ENCODE measurements at regions not wholly inside any gene's neighbourhood (a gene's known extent, or its start where the extent isn't known, plus 50 kb on each side); places are given as distances from the start of the nearest gene placed in this dataset.
"Not testable (repeated sequence)": the region's sequence is repeated elsewhere in the genome, so short reads cannot be mapped to it uniquely, and the experiment has no call there.

DNA sequence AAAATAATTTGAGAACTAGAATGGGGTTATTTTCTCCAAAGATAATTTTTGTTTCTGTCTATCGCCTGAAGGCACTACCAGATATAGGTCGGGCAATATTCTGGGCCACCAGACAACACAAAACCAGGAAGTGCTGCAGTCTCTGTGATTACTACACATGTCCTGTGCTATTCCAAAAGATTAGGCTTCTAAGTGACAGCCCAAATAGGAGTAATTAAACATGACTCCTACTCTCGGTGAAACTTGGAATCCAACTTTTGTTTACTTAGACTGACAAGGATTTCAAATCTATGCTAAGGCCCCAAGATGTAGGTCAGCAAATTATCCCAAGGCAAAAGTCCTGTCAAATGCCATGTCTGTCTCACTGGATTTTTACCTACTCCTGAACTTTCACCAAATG, 157.6 kb upstream of the LRFN5 start:
- Histone ChIP-seq H3K4me1 (ENCODE audit: low read depth) (no peaks in the 10 kb centered on the region), H3K9me3 (peaks cover 8% of the 10 kb centered on the region), H3K4me3 (no peak overlapping the region), H3K36me3 (ENCODE audit: low read depth) (no peaks in the 10 kb centered on the region)
- TF ChIP-seq, protein P1, sequence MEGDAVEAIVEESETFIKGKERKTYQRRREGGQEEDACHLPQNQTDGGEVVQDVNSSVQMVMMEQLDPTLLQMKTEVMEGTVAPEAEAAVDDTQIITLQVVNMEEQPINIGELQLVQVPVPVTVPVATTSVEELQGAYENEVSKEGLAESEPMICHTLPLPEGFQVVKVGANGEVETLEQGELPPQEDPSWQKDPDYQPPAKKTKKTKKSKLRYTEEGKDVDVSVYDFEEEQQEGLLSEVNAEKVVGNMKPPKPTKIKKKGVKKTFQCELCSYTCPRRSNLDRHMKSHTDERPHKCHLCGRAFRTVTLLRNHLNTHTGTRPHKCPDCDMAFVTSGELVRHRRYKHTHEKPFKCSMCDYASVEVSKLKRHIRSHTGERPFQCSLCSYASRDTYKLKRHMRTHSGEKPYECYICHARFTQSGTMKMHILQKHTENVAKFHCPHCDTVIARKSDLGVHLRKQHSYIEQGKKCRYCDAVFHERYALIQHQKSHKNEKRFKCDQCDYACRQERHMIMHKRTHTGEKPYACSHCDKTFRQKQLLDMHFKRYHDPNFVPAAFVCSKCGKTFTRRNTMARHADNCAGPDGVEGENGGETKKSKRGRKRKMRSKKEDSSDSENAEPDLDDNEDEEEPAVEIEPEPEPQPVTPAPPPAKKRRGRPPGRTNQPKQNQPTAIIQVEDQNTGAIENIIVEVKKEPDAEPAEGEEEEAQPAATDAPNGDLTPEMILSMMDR (IDR thresholded peaks at IDR 0.05), result no peak
- ATAC-seq, result no peak
- DNase-seq, result no peak
- intact Hi-C loops (cut with DNase I, micrococcal nuclease), result no loop called here

DNA sequence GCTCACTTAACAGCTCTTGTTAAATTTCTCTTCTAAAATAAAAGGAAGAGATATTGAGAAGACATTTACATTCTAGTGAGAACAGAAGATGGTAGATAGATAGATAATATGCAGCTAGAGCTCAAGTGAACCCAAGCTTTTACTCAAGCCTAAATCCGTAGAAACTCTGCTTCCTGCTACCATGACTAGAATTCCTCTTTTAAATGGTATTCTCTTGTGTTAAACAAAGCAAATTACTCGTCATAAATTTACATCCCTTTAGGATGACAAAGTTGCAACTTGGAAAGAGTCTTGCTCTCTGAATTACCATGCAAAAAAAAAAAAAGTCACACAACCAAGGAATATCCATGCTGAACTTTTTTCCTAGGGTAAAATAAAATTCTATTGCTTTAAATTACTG, 160.7 kb upstream of the LRFN5 start:
- ATAC-seq (no peak), DNase-seq (no peak)
- intact Hi-C loops (cut with DNase I, micrococcal nuclease), result no loop called here
- peaks cover 11% of the 10 kb centered on the region for H3K9me3 ChIP-seq
- TF ChIP-seq, protein P1 (IDR thresholded peaks at IDR 0.05), result no peak
- no peak overlapping the region for H3K4me3 ChIP-seq
- no peaks in the 10 kb centered on the region for H3K36me3 ChIP-seq (ENCODE audit: low read depth)
- H3K4me1 ChIP-seq (ENCODE audit: low read depth), result no peaks in the 10 kb centered on the region

DNA sequence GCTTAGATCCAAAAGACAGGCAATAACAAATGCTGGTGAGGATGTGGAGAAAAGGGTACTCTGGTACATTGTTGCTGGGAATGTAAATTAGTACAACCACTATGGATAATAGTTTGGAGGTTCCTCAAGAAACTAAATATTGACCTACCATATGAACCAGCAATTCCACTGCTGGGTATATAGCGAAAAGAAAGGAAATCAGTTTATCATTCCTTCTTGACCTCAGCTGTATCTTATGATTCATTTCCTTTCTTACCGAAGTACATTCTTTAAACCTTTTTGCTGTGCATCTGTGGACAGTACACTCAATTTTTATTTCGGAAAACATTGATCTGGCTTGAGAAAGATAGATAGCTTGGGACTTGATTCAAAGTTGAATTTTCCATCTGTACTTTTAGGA, 183.2 kb upstream of the LRFN5 start:
- ATAC-seq (no peak), DNase-seq (no peak)
- Histone ChIP-seq H3K36me3 (ENCODE audit: low read depth) (no peaks in the 10 kb centered on the region), H3K9me3 (peaks cover 52% of the 10 kb centered on the region), H3K4me1 (ENCODE audit: low read depth) (no peaks in the 10 kb centered on the region), H3K4me3 (no peak overlapping the region)
- TF ChIP-seq, protein P1 (IDR thresholded peaks at IDR 0.05), result no peak
- intact Hi-C loops (cut with DNase I, micrococcal nuclease), result no loop called here

DNA sequence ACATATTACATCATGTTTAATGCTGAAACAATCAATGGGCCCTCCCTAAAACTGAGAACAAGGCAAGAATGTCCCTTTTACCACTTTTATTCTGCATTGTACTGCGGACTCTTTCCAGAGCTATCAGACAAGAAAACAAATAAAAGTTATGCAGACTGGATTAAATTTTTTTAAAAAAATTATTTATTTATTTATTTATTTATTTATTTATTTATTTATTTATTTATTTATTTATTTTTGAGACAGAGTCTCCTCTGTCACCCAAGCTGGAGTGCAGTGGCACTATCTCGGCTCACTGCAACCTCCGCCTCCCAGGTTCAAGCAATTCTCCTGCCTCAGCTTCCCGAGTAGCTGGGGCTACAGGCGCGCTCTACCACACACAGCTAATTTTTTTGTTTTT, 185.4 kb upstream of the LRFN5 start:
- H3K36me3 ChIP-seq (ENCODE audit: low read depth); DNase-seq; intact Hi-C loops (cut with DNase I, micrococcal nuclease); ATAC-seq; H3K4me1 ChIP-seq (ENCODE audit: low read depth); H3K4me3 ChIP-seq: not testable (repeated sequence)
- H3K9me3 ChIP-seq, result peaks cover 44% of the 10 kb centered on the region

DNA sequence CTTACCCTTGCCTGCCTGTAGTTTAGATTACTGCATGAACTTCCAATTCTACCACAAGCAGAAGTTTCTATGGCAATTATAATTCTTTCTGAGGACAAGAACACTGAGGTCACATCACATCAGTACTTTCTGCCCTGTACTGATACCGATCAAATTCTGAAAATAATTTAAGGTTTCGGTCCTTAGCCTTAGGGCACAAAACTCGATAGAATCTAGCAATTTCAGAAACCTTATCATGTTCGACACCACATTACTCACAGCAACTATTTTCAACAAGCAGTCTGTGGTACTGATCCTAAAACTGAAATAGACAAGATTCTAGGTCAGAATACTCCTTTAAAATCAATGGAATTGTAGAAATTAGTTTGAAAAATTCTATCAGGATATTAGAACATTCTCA, 187.0 kb upstream of the LRFN5 start:
- H3K4me1 ChIP-seq (ENCODE audit: low read depth), result no peaks in the 10 kb centered on the region
- TF ChIP-seq, protein P1 (IDR thresholded peaks at IDR 0.05), result no peak
- H3K9me3 ChIP-seq, result peaks cover 48% of the 10 kb centered on the region
- ATAC-seq (no peak), DNase-seq (no peak)
- H3K4me3 ChIP-seq, result no peak overlapping the region
- H3K36me3 ChIP-seq (ENCODE audit: low read depth), result no peaks in the 10 kb centered on the region
- intact Hi-C loops (cut with DNase I, micrococcal nuclease), result no loop called here

DNA sequence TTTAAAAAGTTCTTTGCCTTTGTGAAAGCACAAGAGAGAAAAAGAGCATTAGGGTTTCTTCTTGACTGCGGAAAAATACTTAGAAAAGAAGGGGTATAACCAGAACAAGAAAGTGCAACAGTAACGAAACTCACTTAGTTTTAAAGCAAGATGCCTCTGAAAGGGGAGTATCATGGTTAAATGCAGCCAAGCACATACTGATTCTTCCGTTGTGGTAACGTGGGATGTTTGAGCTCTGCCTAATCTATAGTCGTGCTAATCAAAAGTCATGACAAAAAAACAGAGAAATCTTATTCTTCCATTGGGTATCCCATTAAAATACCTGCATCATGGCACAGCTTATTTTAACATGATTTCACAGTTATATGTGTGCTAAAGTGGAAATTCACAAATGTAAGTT, 187.8 kb upstream of the LRFN5 start:
- intact Hi-C loops (cut with DNase I, micrococcal nuclease), result no loop called here
- TF ChIP-seq, protein P1 (IDR thresholded peaks at IDR 0.05), result no peak

More for the DNA sequence above, 187.8 kb upstream of the LRFN5 start:
- Histone ChIP-seq H3K4me1 (ENCODE audit: low read depth) (no peaks in the 10 kb centered on the region), H3K9me3 (peaks cover 45% of the 10 kb centered on the region), H3K4me3 (no peak overlapping the region), H3K36me3 (ENCODE audit: low read depth) (no peaks in the 10 kb centered on the region)
- no peak for ATAC-seq
- no peak for DNase-seq
